ENCODE measurements at regions not wholly inside any gene's neighbourhood (a gene's known extent, or its start where the extent isn't known, plus 50 kb on each side); places are given as distances from the start of the nearest gene placed in this dataset.

- no peak for DNase-seq (ENCODE audit: low read depth, low spot score)
- in situ Hi-C loops (cut with HindIII; ENCODE audit: low pct_unique_long_range_greater_than_20kb, low sequenced_read_pairs): no loop called here
Measured at GRCh38 chr14:45362505-45362904, 109.5 kb upstream of the MIS18BP1 start.

DNA sequence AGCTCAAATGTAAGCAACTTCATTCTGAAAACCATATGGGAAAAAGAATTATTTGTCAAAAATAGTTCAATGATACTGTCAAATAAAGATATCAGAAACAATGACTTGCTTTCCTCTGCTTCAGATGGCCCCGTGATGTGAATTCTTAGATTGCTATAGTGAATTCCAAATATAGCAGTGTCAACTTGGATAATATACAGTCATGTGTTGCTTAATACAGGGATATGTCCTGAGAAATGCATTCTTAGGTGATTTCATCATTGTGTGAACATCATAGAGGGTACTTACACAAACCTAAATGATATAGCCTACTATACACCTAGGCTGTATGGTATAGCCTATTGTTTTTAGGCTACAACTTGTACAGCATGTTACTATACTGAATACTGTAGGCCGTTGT is 108.7 kb upstream of the MIS18BP1 start:
- no peak for DNase-seq (ENCODE audit: low read depth, low spot score)
- in situ Hi-C loops (cut with HindIII; ENCODE audit: low pct_unique_long_range_greater_than_20kb, low sequenced_read_pairs): no loop called here

DNA sequence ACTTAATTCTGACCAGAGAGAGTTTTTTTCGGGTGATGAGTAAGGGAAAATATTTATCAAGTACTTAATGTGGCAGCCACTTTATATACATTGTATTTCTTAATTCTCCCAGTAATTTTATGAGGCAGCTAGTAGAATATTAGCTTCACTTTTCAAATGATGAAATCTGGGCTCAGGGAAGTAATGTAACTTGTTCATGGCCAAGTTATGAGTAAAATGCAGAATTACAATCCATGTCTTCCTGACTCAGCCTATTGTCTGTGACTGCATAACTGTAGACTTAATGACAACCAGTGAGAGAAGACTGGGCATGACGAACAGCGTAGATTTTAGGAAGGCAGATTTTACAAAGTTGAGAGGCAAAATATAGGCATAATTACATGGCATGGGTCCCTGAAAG is 106.7 kb upstream of the MIS18BP1 start:
- in situ Hi-C loops (cut with HindIII; ENCODE audit: low pct_unique_long_range_greater_than_20kb, low sequenced_read_pairs): no loop called here

DNA sequence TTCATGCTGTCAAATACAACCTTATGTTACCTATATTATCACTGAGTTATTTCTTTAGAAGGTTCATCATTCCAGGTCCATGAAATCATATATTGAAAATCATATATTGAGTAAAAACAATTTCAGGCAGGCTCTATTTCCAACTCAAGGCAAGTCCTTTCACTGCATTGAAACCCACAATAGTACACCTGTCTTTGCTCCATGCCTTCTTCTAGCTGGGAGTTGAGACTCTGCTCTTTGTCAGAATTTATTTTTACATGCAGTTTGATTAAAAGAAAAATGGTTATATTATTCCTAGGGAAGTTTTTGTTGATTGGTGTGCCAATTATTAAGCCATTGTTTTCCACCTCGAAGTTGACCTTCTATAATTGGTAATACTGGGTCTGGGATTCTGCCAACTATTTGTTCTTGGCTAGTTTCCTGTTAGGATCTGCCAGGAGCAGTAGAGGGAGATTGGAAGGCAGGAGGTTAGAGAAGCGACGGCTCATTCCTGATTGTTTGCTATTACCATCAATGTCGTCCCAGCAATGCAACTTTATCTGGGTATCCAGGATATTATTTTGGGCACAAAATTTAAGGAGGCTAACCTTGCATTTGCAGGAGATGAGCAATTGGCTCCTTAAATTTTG is 79.5 kb upstream of the MIS18BP1 start:
- DNase-seq (ENCODE audit: low read depth, low spot score): no peak

More for the DNA sequence above, 106.7 kb upstream of the MIS18BP1 start:
- no peak for DNase-seq (ENCODE audit: low read depth, low spot score)

GRCh38 chr14:45308745-45309397 is 55.9 kb upstream of the MIS18BP1 start:
- in situ Hi-C loops (cut with HindIII; ENCODE audit: low pct_unique_long_range_greater_than_20kb, low sequenced_read_pairs): no loop called here
- DNase-seq (ENCODE audit: low read depth, low spot score): no peak

More for the DNA sequence above, 79.5 kb upstream of the MIS18BP1 start:
- in situ Hi-C loops (cut with HindIII; ENCODE audit: low pct_unique_long_range_greater_than_20kb, low sequenced_read_pairs): no loop called here
